ENCODE measurements at regions not wholly inside any gene's neighbourhood (a gene's known extent, or its start where the extent isn't known, plus 50 kb on each side); places are given as distances from the start of the nearest gene placed in this dataset.

GRCh38 chr14:43790681-43791080, 716.4 kb downstream of the FSCB start:
- TF ChIP-seq, protein P1, sequence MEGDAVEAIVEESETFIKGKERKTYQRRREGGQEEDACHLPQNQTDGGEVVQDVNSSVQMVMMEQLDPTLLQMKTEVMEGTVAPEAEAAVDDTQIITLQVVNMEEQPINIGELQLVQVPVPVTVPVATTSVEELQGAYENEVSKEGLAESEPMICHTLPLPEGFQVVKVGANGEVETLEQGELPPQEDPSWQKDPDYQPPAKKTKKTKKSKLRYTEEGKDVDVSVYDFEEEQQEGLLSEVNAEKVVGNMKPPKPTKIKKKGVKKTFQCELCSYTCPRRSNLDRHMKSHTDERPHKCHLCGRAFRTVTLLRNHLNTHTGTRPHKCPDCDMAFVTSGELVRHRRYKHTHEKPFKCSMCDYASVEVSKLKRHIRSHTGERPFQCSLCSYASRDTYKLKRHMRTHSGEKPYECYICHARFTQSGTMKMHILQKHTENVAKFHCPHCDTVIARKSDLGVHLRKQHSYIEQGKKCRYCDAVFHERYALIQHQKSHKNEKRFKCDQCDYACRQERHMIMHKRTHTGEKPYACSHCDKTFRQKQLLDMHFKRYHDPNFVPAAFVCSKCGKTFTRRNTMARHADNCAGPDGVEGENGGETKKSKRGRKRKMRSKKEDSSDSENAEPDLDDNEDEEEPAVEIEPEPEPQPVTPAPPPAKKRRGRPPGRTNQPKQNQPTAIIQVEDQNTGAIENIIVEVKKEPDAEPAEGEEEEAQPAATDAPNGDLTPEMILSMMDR (IDR thresholded peaks at IDR 0.05): no peak
- no peak for TF ChIP-seq POLR2A (IDR thresholded peaks at IDR 0.05)
